ENCODE measurements at regions not wholly inside any gene's neighbourhood (a gene's known extent, or its start where the extent isn't known, plus 50 kb on each side); places are given as distances from the start of the nearest gene placed in this dataset.

DNA sequence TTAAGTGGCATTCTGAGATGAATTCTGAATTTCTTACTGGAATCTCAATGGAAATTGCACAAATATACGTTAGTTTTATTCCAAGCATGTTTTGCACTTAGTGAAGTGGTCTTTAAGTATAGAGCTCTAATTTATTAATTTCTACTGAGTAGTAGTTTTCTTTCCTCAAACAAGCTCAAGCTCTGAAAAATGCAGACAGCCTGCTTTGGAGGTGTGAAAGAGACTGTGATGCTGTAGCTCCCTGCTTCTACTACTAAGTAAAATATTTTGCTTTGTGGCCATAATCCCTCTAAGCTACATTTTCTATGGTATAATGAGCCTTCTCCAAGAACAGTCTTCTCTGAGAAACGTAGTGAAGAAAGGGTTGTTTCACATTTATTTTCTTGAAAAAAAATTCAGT, 243.5 kb upstream of the HS3ST5 start:
- TF ChIP-seq POLR2A (IDR thresholded peaks at IDR 0.05; ENCODE audit: low read length) (no peak), GATA1 (IDR thresholded peaks at IDR 0.05; ENCODE audit: low read depth, low read length) (no peak)
- no peak for DNase-seq

DNA sequence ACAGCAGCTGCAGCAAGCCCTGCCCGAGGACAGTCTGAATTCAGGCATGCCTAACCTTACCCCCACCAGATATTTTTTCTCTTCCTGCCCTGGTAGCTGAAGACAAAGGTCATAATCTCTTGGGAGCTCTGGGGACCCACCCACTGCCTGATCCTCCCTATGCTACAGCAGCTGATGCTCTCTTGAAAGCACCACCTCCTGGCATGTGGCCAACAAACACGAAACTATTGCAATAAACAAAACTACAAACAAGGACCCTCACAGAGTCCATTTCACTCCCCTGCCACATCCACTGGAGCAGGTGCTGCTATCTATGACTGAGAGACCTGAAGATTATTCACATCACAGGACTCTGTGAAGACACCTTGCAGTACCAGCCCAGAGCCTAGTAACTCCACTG, 238.5 kb upstream of the HS3ST5 start:
- TF ChIP-seq POLR2A (IDR thresholded peaks at IDR 0.05; ENCODE audit: low read length), result no peak
- no peak for TF ChIP-seq GATA1 (IDR thresholded peaks at IDR 0.05; ENCODE audit: low read depth, low read length)

DNA sequence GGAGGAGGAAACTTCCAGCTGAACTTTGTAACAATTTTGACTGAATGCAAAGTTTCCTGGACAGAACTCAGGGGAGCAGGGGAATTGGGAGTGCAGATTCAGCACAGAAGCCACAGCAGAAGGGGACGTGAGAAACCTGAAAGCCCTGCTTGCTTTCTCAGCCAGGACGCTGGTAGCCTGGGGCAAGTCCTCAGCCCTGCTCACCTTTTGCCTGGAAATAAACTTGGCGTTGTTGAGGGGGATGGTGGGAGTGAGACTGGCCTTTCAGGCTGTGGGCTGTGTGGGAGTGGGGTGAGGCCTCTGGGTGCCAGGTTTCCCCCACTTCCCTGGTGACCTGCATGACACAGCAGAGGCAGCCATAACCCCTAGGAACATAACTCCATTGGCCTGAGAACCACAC, 238.1 kb upstream of the HS3ST5 start:
- no peak for TF ChIP-seq POLR2A (IDR thresholded peaks at IDR 0.05; ENCODE audit: low read length)
- TF ChIP-seq GATA1 (IDR thresholded peaks at IDR 0.05; ENCODE audit: low read depth, low read length), result no peak
- no peak for DNase-seq

More for the DNA sequence above, 238.5 kb upstream of the HS3ST5 start:
- no peak for DNase-seq

DNA sequence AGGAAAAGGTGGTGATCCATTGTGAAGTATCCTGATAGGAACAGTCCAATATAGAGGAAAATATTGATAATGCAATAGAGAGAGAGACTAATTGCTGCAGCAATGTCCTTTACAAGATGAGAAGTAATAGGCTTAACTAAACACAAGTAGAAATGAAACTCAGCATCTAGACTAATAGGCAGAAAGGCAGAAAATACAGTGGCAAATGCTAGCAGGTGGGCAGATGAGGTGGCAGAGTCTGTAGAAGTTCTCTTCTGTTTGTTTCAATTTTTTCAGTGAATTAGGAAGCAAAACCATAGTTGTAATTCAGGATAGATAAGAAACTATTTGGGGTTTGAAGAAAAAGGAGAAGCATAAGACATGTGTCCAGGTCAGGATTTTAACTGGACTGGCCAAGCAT, 236.7 kb upstream of the HS3ST5 start:
- no peak for DNase-seq
- TF ChIP-seq POLR2A (IDR thresholded peaks at IDR 0.05; ENCODE audit: low read length), result no peak
- no peak for TF ChIP-seq GATA1 (IDR thresholded peaks at IDR 0.05; ENCODE audit: low read depth, low read length)

DNA sequence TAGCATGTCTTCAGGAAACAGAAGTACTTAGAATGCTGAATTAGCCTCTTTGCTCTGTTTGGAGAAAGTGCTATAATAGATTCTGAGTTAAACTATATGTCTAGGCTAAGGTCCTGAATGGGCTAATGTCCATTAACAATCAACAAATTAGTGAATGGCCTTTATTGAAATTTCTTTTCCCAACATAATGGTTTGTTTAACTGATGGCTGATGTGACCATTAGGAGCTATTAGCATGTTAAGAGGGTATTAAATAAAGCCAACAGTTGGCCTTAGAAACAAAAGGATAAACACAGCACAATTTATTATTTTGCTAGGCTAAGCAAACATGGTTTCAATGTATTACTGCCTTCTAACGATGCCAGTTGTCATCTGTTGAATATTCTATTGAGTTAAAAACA, 234.3 kb upstream of the HS3ST5 start:
- no peak for TF ChIP-seq POLR2A (IDR thresholded peaks at IDR 0.05; ENCODE audit: low read length)
- TF ChIP-seq GATA1 (IDR thresholded peaks at IDR 0.05; ENCODE audit: low read depth, low read length), result no peak
- DNase-seq, result no peak

DNA sequence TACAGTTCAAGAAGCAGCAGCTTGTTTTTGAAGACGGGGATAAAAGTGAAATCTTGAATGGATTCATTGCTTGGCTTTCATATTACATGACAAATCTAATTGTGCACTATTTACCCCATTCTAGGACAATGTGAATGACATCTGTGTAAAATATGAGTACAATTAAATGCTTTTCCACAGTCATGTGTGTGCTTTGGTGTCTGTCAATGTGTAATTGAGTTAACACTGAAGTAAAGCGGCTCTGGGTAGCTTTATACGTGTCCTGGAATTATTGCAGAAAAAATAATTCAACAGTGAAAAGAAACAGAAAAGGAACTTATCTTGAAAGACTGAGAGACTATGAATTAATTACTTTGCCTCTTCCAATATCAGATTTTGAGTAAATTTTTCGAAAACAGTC, 233.5 kb upstream of the HS3ST5 start:
- TF ChIP-seq POLR2A (IDR thresholded peaks at IDR 0.05; ENCODE audit: low read length) (no peak), GATA1 (IDR thresholded peaks at IDR 0.05; ENCODE audit: low read depth, low read length) (no peak)
- no peak for DNase-seq

DNA sequence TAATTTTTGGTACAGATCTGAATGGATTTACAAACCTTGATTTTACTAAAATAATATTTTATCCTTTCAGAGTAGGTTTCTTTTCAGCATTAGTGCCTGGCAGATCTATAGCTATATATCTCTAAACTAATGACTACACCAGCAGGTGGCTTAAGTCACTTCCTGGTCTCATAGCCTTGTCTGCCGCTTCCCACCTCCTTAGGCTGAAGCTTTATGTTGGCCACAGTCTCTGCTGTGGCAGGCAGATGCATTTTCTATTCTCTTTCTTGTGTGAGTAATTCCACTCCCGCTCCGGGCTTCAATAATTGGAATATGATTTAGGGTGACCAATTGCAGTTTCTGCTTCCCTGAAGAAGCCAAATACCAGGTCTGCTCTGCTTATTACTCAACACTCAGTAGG, 226.8 kb upstream of the HS3ST5 start:
- DNase-seq, result no peak
- no peak for TF ChIP-seq POLR2A (IDR thresholded peaks at IDR 0.05; ENCODE audit: low read length)
- TF ChIP-seq GATA1 (IDR thresholded peaks at IDR 0.05; ENCODE audit: low read depth, low read length), result no peak

DNA sequence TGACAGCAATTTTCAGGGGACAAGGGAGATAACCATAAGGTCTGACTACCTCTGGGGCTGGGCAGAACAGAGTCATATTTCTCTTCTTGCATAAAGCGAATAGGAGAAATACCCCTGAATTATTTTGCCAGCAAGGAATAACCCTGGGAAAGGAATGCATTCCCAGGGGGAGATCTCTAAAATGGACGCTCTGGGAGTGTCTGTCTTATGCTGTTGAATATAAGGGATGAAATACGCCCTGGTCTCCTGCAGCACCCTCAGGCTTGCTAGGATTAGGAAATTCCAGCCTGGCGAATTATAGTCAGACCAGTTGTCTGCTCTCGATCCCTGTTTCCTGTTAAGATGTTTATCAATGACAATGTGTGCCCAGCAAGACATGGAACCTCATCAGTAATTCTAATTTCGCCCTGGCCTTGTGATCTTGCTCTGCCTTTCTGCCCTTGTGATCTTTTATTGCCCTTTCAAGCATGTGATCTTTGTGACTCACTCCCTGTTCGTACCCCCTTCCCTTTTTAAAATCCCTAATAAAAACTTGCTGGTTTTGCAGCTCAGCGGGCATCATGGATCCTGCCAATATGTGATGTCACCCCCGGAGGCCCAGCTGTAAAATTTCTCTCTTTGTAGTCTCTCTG, 221.6 kb upstream of the HS3ST5 start:
- TF ChIP-seq POLR2A (IDR thresholded peaks at IDR 0.05; ENCODE audit: low read length), result no peak
- TF ChIP-seq GATA1 (IDR thresholded peaks at IDR 0.05; ENCODE audit: low read depth, low read length), result no peak
- DNase-seq, result no peak

DNA sequence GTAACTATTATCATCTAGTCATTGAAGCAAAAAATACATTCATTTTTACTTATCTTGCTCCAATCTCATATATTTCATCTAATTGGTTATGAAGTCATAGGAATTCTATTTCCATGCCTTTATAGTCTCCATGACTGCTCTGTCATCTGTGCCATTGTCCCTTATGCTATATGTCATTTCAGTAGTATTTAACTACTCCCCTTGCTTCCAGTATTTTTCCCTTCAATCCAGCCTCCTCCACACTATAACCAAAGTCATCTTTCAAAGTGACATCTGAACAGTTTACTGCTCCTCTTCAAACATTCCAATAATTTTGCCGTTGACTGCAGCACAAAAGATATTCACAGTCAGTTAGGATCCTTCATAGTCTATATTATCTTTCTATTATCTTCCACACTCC, 216.6 kb upstream of the HS3ST5 start:
- TF ChIP-seq POLR2A (IDR thresholded peaks at IDR 0.05; ENCODE audit: low read length), result no peak
- no peak for TF ChIP-seq GATA1 (IDR thresholded peaks at IDR 0.05; ENCODE audit: low read depth, low read length)

DNA sequence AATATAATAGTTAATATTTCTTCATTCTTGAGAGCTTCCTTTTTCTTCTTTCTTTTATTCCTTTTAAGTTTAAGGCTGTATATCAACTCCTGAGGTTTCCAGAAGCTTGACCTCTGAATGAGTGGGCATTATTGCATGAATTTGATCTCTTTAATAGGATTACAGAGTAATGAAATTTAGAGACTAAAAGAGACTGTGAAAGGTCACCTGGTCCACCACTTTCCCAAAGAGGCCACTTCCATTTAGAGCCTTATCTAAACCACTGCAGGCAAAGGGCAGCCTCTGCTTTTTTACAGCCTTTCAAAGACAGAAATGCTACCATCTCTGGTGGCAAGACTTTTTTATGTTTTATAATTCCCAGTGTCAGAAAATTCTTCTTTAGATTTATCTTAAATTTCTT, 215.3 kb upstream of the HS3ST5 start:
- TF ChIP-seq POLR2A (IDR thresholded peaks at IDR 0.05; ENCODE audit: low read length) (no peak), GATA1 (IDR thresholded peaks at IDR 0.05; ENCODE audit: low read depth, low read length) (no peak)
- no peak for DNase-seq

More for the DNA sequence above, 216.6 kb upstream of the HS3ST5 start:
- no peak for DNase-seq

DNA sequence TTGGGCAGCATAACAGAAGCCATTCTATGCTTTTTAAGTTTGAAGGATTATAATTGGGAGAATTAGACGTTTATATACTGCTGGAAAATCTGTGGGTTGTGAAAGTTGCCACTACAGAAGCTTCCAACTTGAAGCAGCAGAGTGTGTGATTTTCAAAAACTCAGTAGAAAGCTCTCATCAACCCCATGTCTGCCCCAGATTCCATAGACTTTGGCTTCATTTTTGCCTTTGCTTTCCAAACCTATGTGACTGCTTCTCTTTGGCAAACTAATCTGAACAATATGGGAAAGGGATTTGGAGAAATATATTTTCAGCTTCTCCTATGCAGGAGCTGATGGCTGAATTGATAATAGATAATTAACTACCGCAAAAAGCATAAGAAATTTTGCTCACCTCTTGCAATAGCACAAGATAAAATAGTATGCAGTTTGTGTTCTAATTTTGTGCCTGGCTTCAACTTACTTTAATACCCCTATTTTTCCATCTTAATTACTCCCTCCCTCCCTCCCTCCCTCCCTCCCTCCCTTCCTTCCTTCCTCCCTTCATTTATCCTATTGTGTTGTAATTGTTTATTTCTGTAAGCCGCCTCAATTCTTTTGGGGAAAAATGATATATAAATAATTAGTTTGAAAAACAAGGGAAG, 214.1 kb upstream of the HS3ST5 start:
- no peak for DNase-seq

DNA sequence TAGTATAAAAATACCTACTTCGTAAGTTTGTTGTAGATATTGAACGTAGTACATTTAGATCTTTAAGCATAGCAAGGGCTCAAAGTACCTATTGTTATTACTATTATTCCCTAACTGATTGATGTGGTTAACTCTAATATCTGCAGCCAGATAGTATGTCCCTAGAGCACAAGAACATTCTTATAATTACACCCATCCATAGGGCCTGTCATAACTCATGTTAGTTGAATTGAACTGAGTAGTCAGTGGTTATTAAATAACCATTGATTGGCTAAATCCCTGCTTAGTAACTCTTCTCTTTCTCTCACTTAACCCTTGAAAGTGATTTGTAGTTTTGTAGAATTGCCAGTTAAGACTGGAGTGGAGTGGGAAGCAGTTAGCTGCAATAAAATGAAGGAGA, 207.5 kb upstream of the HS3ST5 start:
- no peak for TF ChIP-seq GATA1 (IDR thresholded peaks at IDR 0.05; ENCODE audit: low read depth, low read length)
- TF ChIP-seq POLR2A (IDR thresholded peaks at IDR 0.05; ENCODE audit: low read length), result no peak
- DNase-seq, result no peak

More for the DNA sequence above, 214.1 kb upstream of the HS3ST5 start:
- TF ChIP-seq POLR2A (IDR thresholded peaks at IDR 0.05; ENCODE audit: low read length) (no peak), GATA1 (IDR thresholded peaks at IDR 0.05; ENCODE audit: low read depth, low read length) (no peak)

DNA sequence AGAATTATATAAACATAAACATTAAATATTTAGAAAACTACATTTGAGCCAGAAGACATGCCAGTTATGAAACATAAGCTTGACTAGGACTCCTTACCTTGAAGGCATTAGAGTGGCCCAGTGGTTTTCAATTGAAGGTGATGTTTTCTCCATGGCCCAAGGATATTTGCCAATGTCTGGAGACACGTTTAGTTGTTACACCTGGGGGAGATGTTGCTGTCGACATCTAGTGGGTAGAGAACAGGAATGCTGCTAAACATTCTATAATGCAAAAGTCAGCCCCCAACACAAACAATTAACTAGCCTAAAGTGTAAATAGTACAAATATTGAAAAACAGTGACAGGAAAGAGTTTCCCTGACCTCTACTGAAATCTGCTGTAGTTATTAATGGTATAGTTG, 200.9 kb upstream of the HS3ST5 start:
- TF ChIP-seq POLR2A (IDR thresholded peaks at IDR 0.05; ENCODE audit: low read length) (no peak), GATA1 (IDR thresholded peaks at IDR 0.05; ENCODE audit: low read depth, low read length) (no peak)
- DNase-seq, result no peak

DNA sequence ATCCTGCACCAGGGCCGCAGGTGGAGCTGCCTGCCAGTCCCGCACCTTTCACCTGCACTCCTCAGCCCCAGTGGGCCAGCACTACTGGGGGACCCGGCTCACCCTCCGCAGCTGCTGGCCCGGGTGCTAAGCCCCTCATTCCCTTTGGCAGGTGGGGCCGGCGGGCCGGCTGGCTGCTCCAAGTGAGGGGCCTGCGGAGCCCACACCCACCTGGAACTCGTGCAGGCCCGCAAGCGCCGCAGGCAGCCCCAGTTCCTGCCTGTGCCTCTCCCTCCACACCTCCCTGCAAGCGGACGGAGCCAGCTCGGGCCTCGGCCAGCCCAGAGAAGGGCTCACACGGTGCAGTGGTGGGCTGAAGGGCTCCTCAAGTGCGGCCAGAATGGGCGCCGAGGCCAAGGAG, 199.0 kb upstream of the HS3ST5 start:
- no peak for DNase-seq
- TF ChIP-seq POLR2A (IDR thresholded peaks at IDR 0.05; ENCODE audit: low read length) (no peak), GATA1 (IDR thresholded peaks at IDR 0.05; ENCODE audit: low read depth, low read length) (no peak)

DNA sequence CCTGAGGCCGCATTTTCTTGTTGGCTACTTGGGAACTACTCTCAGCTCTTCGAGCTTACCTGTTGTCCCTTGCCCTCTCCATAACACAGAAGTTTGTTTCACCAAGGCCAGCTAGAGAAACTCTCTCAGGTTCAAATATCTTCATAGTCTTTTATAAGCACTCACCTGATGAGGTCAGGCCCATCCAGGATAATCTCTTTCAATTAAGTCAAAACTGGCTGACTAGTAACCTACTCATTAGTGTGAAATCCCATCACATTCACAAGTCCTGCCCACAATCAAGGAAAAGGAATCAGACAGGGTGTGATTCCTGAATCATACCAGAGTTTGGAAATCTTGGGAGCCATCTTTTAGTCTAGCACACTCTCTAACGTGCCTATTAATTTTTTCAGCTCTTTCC, 195.2 kb upstream of the HS3ST5 start:
- TF ChIP-seq POLR2A (IDR thresholded peaks at IDR 0.05; ENCODE audit: low read length) (no peak), GATA1 (IDR thresholded peaks at IDR 0.05; ENCODE audit: low read depth, low read length) (no peak)
- no peak for DNase-seq
